Transverse colon (tissue), 4 donors: ENCODE measurements at regions not wholly inside any gene's neighbourhood (a gene's known extent, or its start where the extent isn't known, plus 50 kb on each side); places are given as distances from the start of the nearest gene placed in this dataset.

Experiments used
- POLR2A ChIP-seq: fragments of 450-650 bp; IDR thresholded peaks from one replicate; pipeline ENCODE4 v1.6.1; 2016; ENCODE audit warnings: antibody characterized with exemption, mild to moderate bottlenecking, moderate library complexity
- POLR2AphosphoS5 ChIP-seq, 3 donors: sonication (generic); formaldehyde crosslinking; IDR thresholded peaks; one replicate each; pipeline ENCODE4 v1.6.1; 2016; ENCODE audit warnings: antibody characterized with exemption in 3 of 3
- TF ChIP-seq, protein P1 (sequence below), 5 experiments: fragments of 200-600 bp in 3 of 5; fragments of 450-650 bp in 2 of 5; sonication (generic) in 3 of 5; IDR thresholded peaks; 1 replicate in 2 of 5; 2 replicates in 3 of 5; pipeline ENCODE4 v1.5.1; 2016 to 2017; ENCODE audit warnings: antibody characterized with exemption in 5 of 5, inconsistent platforms in 3 of 5, mild to moderate bottlenecking in 2 of 5, moderate library complexity in 1 of 5

DNA sequence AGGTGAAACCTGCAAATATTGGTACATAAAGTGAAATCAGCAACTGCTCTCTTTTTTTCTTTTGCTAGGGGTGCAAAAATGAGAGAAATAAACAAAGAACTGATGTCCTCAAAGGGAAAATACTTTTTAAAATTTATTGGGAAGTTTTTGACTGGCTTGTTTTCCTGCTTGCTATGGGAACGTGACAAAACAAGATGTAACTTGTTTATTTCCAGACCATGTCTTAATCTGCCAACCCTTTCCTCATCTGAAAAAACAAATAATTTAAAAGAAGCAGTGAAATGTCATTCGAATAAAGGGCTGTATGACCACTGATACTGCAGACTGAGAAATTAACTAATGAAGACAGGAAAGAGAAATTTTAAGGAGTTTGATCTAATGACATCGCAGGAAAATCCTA is 221.9 kb downstream of the CBLN4 start:
- TF ChIP-seq, protein P1, sequence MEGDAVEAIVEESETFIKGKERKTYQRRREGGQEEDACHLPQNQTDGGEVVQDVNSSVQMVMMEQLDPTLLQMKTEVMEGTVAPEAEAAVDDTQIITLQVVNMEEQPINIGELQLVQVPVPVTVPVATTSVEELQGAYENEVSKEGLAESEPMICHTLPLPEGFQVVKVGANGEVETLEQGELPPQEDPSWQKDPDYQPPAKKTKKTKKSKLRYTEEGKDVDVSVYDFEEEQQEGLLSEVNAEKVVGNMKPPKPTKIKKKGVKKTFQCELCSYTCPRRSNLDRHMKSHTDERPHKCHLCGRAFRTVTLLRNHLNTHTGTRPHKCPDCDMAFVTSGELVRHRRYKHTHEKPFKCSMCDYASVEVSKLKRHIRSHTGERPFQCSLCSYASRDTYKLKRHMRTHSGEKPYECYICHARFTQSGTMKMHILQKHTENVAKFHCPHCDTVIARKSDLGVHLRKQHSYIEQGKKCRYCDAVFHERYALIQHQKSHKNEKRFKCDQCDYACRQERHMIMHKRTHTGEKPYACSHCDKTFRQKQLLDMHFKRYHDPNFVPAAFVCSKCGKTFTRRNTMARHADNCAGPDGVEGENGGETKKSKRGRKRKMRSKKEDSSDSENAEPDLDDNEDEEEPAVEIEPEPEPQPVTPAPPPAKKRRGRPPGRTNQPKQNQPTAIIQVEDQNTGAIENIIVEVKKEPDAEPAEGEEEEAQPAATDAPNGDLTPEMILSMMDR (IDR thresholded peaks at IDR 0.05), result no peak
- TF ChIP-seq POLR2A (no peak), POLR2AphosphoS5 (IDR thresholded peaks at IDR 0.05) (no peak)
